Spleen (tissue), 11 donors: ENCODE measurements at regions not wholly inside any gene's neighbourhood (a gene's known extent, or its start where the extent isn't known, plus 50 kb on each side); places are given as distances from the start of the nearest gene placed in this dataset.

ENCODE experiments used
- DNase-seq: peaks from one replicate; pipeline ENCODE4 v3.0.0-alpha.2; 2020
- H3K27ac ChIP-seq, 8 donors: fragments of 200-600 bp; sonication (generic) in 7 of 8; 1 replicate in 4 of 8; 2 replicates in 4 of 8; pipeline versions ENCODE4 v1.5.0 to v1.8.0; 2016 to 2021; ENCODE audit warnings: inconsistent platforms in 4 of 8, mild to moderate bottlenecking in 4 of 8, moderate library complexity in 1 of 8
- H3K27me3 ChIP-seq, 7 donors: fragments of 200-600 bp; sonication (generic) in 6 of 7; replicated peaks in 1 of 7; 1 replicate in 4 of 7; 2 replicates in 3 of 7; pipeline versions ENCODE4 v1.5.0 to v1.8.0; 2016 to 2021; ENCODE audit warnings: inconsistent platforms in 3 of 7, mild to moderate bottlenecking in 1 of 7
- H3K36me3 ChIP-seq, 6 donors: fragments of 200-600 bp; sonication (generic) in 5 of 6; 1 replicate in 4 of 6; 2 replicates in 2 of 6; pipeline versions ENCODE4 v1.5.0 to v1.8.0; 2016 to 2021; ENCODE audit warnings: inconsistent platforms in 2 of 6
- H3K4me1 ChIP-seq, 6 donors: fragments of 200-600 bp; sonication (generic) in 5 of 6; 1 replicate in 3 of 6; 2 replicates in 3 of 6; pipeline versions ENCODE4 v1.5.0 to v1.8.0; 2016 to 2021; ENCODE audit warnings: inconsistent platforms in 3 of 6
- H3K4me3 ChIP-seq, 8 donors: fragments of 200-600 bp; sonication (generic) in 7 of 8; 1 replicate in 4 of 8; 2 replicates in 4 of 8; pipeline versions ENCODE4 v1.5.0 to v1.8.0; 2016 to 2021; ENCODE audit warnings: inconsistent platforms in 4 of 8, mild to moderate bottlenecking in 4 of 8, moderate library complexity in 2 of 8
- H3K9me3 ChIP-seq, 8 donors: fragments of 200-600 bp; sonication (generic) in 7 of 8; 1 replicate in 4 of 8; 2 replicates in 4 of 8; pipeline versions ENCODE4 v1.5.0 to v1.8.0; 2016 to 2021; ENCODE audit warnings: inconsistent platforms in 4 of 8
- CTCF ChIP-seq, 11 experiments: fragments of 200-600 bp in 7 of 11; fragments of 450-650 bp in 4 of 11; sonication (generic) in 4 of 11; IDR thresholded peaks in 8 of 11; conservative IDR thresholded peaks in 3 of 11; 1 replicate in 7 of 11; 2 replicates in 4 of 11; pipeline versions ENCODE4 v1.4.0 to v1.8.0; 2016 to 2021; ENCODE audit warnings: antibody characterized with exemption in 11 of 11, inconsistent platforms in 4 of 11, mild to moderate bottlenecking in 1 of 11
- POLR2A ChIP-seq, 3 donors: fragments of 450-650 bp; IDR thresholded peaks; one replicate each; pipeline ENCODE4 v1.5.1; 2017; ENCODE audit warnings: antibody characterized with exemption in 3 of 3, mild to moderate bottlenecking in 1 of 3
- POLR2AphosphoS5 ChIP-seq, 3 donors: sonication (generic); formaldehyde crosslinking; IDR thresholded peaks; one replicate each; pipeline ENCODE4 v1.5.1; 2017; ENCODE audit warnings: antibody characterized with exemption in 3 of 3
- WGBS, 5 donors: extraction: QIAGEN DNeasy Blood & Tissue Kit in 3 of 5; methylation state at CpG; one replicate each; pipeline versions ENCODE4 v1.1.5 to v1.1.7; 2013 to 2018; 5-methylcytosine and 5-hydroxymethylcytosine counted together
- intact Hi-C: fragments of 100-400 bp; cut with DNase I; formaldehyde crosslinking; loops from one replicate; pipeline ENCODE4 v1.15.0; 2023; ENCODE audit warnings: low total_unique reads
- donor health status: healthy with polysubstance abuse.
- donor health status: DM: no; HTN: no; CAD: no; lungs with moderate emphysema.
- donor health status: DM: no; HTN: no; CAD: no.
- donor health status: Bipolar disorder and iron deficiency.
- donor health status: healthy.
- donor health status: DM: no; HTN: no; CAD: no.
- donor health status: DM: yes; HTN: yes; CAD: no.

- 56 to 70% (median 65%) methylated on average over 2 of the region's 2 CpGs for WGBS, 5 donors
- H3K27me3 ChIP-seq = peaks cover 0 to 17% (median 0%) of the 10 kb centered on the region in 7 donors
- H3K9me3 ChIP-seq = no peaks in the 10 kb centered on the region
- no peaks in the 10 kb centered on the region for H3K36me3 ChIP-seq
- DNase-seq = no peak
- H3K4me1 ChIP-seq = no peaks in the 10 kb centered on the region
- intact Hi-C loops = loop anchor here (10.0 kb wide), 1 partner anchor 367 kb away; no protein-coding TSS in a partner anchor
- no peak overlapping the region for H3K4me3 ChIP-seq
- no peak overlapping the region for H3K27ac ChIP-seq
- TF ChIP-seq POLR2AphosphoS5 (IDR thresholded peaks at IDR 0.05) (no peak), POLR2A (IDR thresholded peaks at IDR 0.05) (no peak), CTCF (IDR thresholded peaks at IDR 0.05 in 8 of 11, conservative IDR thresholded peaks at IDR 0.05 in 3 of 11) (no peak)
These were observed 375.0 kb upstream of the CCNH start for GRCh38 chr5:87787625-87788256.

GRCh38 chr5:87787086-87787485 is 374.4 kb upstream of the CCNH start:
- WGBS, 5 donors = 64 to 74% (median 65%) methylated on average over 4 of the region's 4 CpGs
- Histone ChIP-seq H3K4me3 (no peak overlapping the region), H3K9me3 (no peaks in the 10 kb centered on the region), H3K36me3 (no peaks in the 10 kb centered on the region), H3K27ac (no peak overlapping the region), H3K27me3 (peaks cover 0 to 24% (median 0%) of the 10 kb centered on the region in 7 donors), H3K4me1 (no peaks in the 10 kb centered on the region)
- intact Hi-C loops = loop anchor here (10.0 kb wide), 1 partner anchor 368 kb away; no protein-coding TSS in a partner anchor
- TF ChIP-seq POLR2AphosphoS5 (IDR thresholded peaks at IDR 0.05) = no peak
- no peak for TF ChIP-seq POLR2A (IDR thresholded peaks at IDR 0.05)
- TF ChIP-seq CTCF (IDR thresholded peaks at IDR 0.05 in 8 of 11, conservative IDR thresholded peaks at IDR 0.05 in 3 of 11) = no peak
- no peak for DNase-seq

- H3K36me3 ChIP-seq = no peaks in the 10 kb centered on the region
- 54 to 66% (median 62%) methylated on average over 1 of the region's 1 CpG for WGBS, 5 donors
- no peaks in the 10 kb centered on the region for H3K9me3 ChIP-seq
- peaks cover 0 to 30% (median 4%) of the 10 kb centered on the region in 7 donors for H3K27me3 ChIP-seq
- DNase-seq = no peak
- TF ChIP-seq POLR2A (IDR thresholded peaks at IDR 0.05) = no peak
- TF ChIP-seq POLR2AphosphoS5 (IDR thresholded peaks at IDR 0.05) = no peak
- no peak for TF ChIP-seq CTCF (IDR thresholded peaks at IDR 0.05 in 8 of 11, conservative IDR thresholded peaks at IDR 0.05 in 3 of 11)
- H3K4me3 ChIP-seq = no peak overlapping the region
- intact Hi-C loops = loop anchor here (10.0 kb wide), 1 partner anchor 368 kb away; no protein-coding TSS in a partner anchor
- H3K27ac ChIP-seq = no peak overlapping the region
- no peaks in the 10 kb centered on the region for H3K4me1 ChIP-seq
These were observed 373.7 kb upstream of the CCNH start for GRCh38 chr5:87786471-87786870.

GRCh38 chr5:87785554-87786335 is 373.0 kb upstream of the CCNH start:
- TF ChIP-seq CTCF (IDR thresholded peaks at IDR 0.05 in 8 of 11, conservative IDR thresholded peaks at IDR 0.05 in 3 of 11) = no peak
- no peak for TF ChIP-seq POLR2AphosphoS5 (IDR thresholded peaks at IDR 0.05)
- TF ChIP-seq POLR2A (IDR thresholded peaks at IDR 0.05) = no peak
- intact Hi-C loops = loop anchor here (10.0 kb wide), 1 partner anchor 369 kb away; no protein-coding TSS in a partner anchor
- DNase-seq = no peak
- Histone ChIP-seq H3K4me1 (peaks cover 0 to 6% (median 3%) of the 10 kb centered on the region in 6 donors), H3K27me3 (peaks cover 0 to 33% (median 6%) of the 10 kb centered on the region in 7 donors), H3K36me3 (no peaks in the 10 kb centered on the region), H3K27ac (no peak overlapping the region), H3K4me3 (no peak overlapping the region), H3K9me3 (no peaks in the 10 kb centered on the region)
- WGBS, 5 donors = 30 to 59% (median 52%) methylated on average over 4 of the region's 4 CpGs
